ENCODE measurements at regions not wholly inside any gene's neighbourhood (a gene's known extent, or its start where the extent isn't known, plus 50 kb on each side); places are given as distances from the start of the nearest gene placed in this dataset.

DNA sequence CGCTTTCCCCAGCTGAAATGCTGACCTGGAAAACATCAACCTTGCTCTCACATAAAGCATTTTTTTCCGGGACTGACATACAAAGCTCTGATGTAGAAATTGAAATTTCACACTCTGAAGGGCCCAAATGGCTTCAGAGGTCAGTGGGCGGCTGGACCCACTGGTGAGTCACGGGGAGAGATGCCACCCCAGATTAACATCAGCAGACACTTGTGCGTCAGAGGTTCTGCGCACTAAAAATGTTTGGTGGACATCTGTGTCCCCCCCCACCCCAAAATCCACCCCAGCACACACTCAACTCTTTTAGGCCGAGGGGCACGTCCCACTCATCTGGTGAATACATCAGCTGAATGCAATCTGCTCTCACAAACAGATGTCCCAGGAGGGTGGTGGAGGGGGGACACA, 208.9 kb downstream of the ASB1 start (continued):
- TF ChIP-seq, protein P1, sequence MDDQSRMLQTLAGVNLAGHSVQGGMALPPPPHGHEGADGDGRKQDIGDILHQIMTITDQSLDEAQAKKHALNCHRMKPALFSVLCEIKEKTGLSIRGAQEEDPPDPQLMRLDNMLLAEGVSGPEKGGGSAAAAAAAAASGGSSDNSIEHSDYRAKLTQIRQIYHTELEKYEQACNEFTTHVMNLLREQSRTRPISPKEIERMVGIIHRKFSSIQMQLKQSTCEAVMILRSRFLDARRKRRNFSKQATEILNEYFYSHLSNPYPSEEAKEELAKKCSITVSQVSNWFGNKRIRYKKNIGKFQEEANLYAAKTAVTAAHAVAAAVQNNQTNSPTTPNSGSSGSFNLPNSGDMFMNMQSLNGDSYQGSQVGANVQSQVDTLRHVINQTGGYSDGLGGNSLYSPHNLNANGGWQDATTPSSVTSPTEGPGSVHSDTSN (IDR thresholded peaks at IDR 0.05) = peak; percentile 93
- TF ChIP-seq RCOR1 (IDR thresholded peaks at IDR 0.05; ENCODE audit: low read length) (no peak), TCF12 (IDR thresholded peaks at IDR 0.05) (peak; percentile 84), CHD2 (IDR thresholded peaks at IDR 0.05; ENCODE audit: low read length, partially characterized antibody) (no peak), TEAD4 (IDR thresholded peaks at IDR 0.05; ENCODE audit: borderline replicate concordance, insufficient read depth) (no peak; the same call in 1 of the 2 replicates), POLR2AphosphoS5 (IDR thresholded peaks at IDR 0.05; ENCODE audit: low read depth, low read length) (peak; percentile 29; the same call in 1 of the 2 replicates), YY1 (IDR thresholded peaks at IDR 0.05; ENCODE audit: low read depth) (no peak)
- TF ChIP-seq, protein P2, sequence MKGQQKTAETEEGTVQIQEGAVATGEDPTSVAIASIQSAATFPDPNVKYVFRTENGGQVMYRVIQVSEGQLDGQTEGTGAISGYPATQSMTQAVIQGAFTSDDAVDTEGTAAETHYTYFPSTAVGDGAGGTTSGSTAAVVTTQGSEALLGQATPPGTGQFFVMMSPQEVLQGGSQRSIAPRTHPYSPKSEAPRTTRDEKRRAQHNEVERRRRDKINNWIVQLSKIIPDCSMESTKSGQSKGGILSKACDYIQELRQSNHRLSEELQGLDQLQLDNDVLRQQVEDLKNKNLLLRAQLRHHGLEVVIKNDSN (IDR thresholded peaks at IDR 0.05; ENCODE audit: borderline replicate concordance, low read depth) = no peak
- TF ChIP-seq, protein P3, sequence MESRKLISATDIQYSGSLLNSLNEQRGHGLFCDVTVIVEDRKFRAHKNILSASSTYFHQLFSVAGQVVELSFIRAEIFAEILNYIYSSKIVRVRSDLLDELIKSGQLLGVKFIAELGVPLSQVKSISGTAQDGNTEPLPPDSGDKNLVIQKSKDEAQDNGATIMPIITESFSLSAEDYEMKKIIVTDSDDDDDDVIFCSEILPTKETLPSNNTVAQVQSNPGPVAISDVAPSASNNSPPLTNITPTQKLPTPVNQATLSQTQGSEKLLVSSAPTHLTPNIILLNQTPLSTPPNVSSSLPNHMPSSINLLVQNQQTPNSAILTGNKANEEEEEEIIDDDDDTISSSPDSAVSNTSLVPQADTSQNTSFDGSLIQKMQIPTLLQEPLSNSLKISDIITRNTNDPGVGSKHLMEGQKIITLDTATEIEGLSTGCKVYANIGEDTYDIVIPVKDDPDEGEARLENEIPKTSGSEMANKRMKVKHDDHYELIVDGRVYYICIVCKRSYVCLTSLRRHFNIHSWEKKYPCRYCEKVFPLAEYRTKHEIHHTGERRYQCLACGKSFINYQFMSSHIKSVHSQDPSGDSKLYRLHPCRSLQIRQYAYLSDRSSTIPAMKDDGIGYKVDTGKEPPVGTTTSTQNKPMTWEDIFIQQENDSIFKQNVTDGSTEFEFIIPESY (IDR thresholded peaks at IDR 0.05; ENCODE audit: borderline replicate concordance, low read depth) = no peak

DNA sequence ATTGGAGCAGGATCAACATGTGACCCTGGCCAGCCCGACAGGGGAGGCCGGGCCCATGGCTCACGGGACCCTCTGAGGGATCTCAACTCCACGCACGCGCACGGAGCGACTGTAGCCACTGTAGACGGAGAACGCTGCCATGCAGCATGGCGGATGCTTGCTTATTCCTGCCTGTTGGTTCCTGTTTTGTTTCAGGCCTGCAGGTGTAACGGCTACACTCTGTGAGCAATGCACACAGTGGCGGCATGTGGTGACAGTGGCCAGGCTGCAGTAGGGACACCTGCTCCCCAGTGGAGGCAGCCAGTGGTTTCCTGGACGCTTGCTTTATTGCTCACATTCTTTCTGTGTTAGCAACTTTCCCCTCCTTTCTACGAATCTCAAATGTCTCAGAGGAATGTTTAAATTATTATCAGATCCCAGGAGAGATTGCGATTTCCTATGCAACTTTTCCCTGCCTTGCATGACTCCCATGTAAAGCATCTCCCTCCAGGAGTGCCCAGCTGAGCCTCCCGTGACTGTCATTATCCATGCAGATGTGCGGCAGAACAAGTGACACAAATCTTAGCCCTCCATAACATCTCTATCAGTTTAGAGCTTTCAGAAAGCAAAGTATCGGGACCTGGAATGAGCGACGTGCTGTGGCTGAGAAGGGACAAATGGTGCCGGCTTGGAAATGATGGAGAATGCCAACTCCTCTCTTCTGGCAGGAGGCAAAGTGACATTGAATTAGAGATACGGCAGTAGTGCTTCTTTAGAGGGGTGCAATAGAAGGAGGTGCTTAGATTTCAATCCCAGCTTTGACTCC, 209.7 kb downstream of the ASB1 start:
- H3K9ac ChIP-seq = no peak overlapping the region
- CTCF ChIA-PET = interaction anchor here (0.7 kb wide), 1 partner anchor 64 kb away, joined by 3 read pairs; no protein-coding TSS in a partner anchor
- no peak for DNase-seq
- H3F3A ChIP-seq (replicated peaks; ENCODE audit: insufficient read depth) = no peaks in the 10 kb centered on the region
- H3K27ac ChIP-seq (ENCODE audit: low read depth in 2 of 2, low read length in 1 of 2) = peak overlapping the region; percentile 34 to 47; a peak in 3 of 4 replicates
- POLR2A ChIA-PET = no interaction called here
- no peak overlapping the region for H2AFZ ChIP-seq (ENCODE audit: low read depth)
- H3K27me3 ChIP-seq (ENCODE audit: insufficient read depth) = no peaks in the 10 kb centered on the region
- no peak overlapping the region for H3K4me3 ChIP-seq (ENCODE audit: low read depth in 2 of 2, low read length in 1 of 2)
- peak overlapping the region; percentile 46 for H3K4me2 ChIP-seq
- peaks cover 8 to 11% of the 10 kb centered on the region in 2 experiments; a peak in 3 of 4 replicates for H3K4me1 ChIP-seq (ENCODE audit: control insufficient read depth in 1 of 2, insufficient read depth in 2 of 2, low read depth in 1 of 2, low read length in 1 of 2)
- H3K9me2 ChIP-seq = no peaks in the 10 kb centered on the region
- H3K79me2 ChIP-seq (ENCODE audit: insufficient read depth) = no peaks in the 10 kb centered on the region
- 65% methylated on average over 23 of the region's 23 CpGs for WGBS (ENCODE audit: low lambda C conversion rate)
- H4K20me1 ChIP-seq (ENCODE audit: insufficient read depth) = no peaks in the 10 kb centered on the region
- no peaks in the 10 kb centered on the region for H3K9me3 ChIP-seq
- no peaks in the 10 kb centered on the region for H3K36me3 ChIP-seq (replicated peaks in 1 of 2; ENCODE audit: control insufficient read depth in 1 of 2, insufficient read depth in 2 of 2, low read length in 1 of 2)
- TF ChIP-seq TEAD4 (IDR thresholded peaks at IDR 0.05; ENCODE audit: borderline replicate concordance, insufficient read depth) (peak; percentile 78; the same call in 1 of the 2 replicates), FOSL2 (IDR thresholded peaks at IDR 0.05; ENCODE audit: borderline replicate concordance, low read depth) (peak; percentile 71; the same call in 1 of the 2 replicates), JUND (IDR thresholded peaks at IDR 0.05) (peak; percentile 89), RAD21 (IDR thresholded peaks at IDR 0.05; ENCODE audit: low read length) (no peak), GABPA (IDR thresholded peaks at IDR 0.05; ENCODE audit: low read depth) (no peak), RXRA (IDR thresholded peaks at IDR 0.05; ENCODE audit: borderline replicate concordance, low read depth) (peak; percentile 74; the same call in 1 of the 2 replicates), RCOR1 (IDR thresholded peaks at IDR 0.05; ENCODE audit: low read length) (no peak), YY1 (IDR thresholded peaks at IDR 0.05; ENCODE audit: low read depth) (0 out of 2 replicates have a peak, but pooled peaks have one; percentile 31), FOXJ3 (CRISPR knock-in tag; IDR thresholded peaks at IDR 0.05) (no peak), EZH2phosphoT487 (IDR thresholded peaks at IDR 0.05; ENCODE audit: borderline replicate concordance, low read depth) (no peak)
- TF ChIP-seq, protein P4, sequence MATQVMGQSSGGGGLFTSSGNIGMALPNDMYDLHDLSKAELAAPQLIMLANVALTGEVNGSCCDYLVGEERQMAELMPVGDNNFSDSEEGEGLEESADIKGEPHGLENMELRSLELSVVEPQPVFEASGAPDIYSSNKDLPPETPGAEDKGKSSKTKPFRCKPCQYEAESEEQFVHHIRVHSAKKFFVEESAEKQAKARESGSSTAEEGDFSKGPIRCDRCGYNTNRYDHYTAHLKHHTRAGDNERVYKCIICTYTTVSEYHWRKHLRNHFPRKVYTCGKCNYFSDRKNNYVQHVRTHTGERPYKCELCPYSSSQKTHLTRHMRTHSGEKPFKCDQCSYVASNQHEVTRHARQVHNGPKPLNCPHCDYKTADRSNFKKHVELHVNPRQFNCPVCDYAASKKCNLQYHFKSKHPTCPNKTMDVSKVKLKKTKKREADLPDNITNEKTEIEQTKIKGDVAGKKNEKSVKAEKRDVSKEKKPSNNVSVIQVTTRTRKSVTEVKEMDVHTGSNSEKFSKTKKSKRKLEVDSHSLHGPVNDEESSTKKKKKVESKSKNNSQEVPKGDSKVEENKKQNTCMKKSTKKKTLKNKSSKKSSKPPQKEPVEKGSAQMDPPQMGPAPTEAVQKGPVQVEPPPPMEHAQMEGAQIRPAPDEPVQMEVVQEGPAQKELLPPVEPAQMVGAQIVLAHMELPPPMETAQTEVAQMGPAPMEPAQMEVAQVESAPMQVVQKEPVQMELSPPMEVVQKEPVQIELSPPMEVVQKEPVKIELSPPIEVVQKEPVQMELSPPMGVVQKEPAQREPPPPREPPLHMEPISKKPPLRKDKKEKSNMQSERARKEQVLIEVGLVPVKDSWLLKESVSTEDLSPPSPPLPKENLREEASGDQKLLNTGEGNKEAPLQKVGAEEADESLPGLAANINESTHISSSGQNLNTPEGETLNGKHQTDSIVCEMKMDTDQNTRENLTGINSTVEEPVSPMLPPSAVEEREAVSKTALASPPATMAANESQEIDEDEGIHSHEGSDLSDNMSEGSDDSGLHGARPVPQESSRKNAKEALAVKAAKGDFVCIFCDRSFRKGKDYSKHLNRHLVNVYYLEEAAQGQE (IDR thresholded peaks at IDR 0.05; ENCODE audit: low read depth, low read length) = no peak
- TF ChIP-seq, protein P5, sequence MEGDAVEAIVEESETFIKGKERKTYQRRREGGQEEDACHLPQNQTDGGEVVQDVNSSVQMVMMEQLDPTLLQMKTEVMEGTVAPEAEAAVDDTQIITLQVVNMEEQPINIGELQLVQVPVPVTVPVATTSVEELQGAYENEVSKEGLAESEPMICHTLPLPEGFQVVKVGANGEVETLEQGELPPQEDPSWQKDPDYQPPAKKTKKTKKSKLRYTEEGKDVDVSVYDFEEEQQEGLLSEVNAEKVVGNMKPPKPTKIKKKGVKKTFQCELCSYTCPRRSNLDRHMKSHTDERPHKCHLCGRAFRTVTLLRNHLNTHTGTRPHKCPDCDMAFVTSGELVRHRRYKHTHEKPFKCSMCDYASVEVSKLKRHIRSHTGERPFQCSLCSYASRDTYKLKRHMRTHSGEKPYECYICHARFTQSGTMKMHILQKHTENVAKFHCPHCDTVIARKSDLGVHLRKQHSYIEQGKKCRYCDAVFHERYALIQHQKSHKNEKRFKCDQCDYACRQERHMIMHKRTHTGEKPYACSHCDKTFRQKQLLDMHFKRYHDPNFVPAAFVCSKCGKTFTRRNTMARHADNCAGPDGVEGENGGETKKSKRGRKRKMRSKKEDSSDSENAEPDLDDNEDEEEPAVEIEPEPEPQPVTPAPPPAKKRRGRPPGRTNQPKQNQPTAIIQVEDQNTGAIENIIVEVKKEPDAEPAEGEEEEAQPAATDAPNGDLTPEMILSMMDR (IDR thresholded peaks at IDR 0.05) = no peak
- TF ChIP-seq, protein P6, sequence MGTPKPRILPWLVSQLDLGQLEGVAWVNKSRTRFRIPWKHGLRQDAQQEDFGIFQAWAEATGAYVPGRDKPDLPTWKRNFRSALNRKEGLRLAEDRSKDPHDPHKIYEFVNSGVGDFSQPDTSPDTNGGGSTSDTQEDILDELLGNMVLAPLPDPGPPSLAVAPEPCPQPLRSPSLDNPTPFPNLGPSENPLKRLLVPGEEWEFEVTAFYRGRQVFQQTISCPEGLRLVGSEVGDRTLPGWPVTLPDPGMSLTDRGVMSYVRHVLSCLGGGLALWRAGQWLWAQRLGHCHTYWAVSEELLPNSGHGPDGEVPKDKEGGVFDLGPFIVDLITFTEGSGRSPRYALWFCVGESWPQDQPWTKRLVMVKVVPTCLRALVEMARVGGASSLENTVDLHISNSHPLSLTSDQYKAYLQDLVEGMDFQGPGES (IDR thresholded peaks at IDR 0.05; ENCODE audit: low read depth, low read length) = no peak

All from SK-N-SH (cell line).